Astrocyte of the spinal cord (primary cell): ENCODE measurements at regions not wholly inside any gene's neighbourhood (a gene's known extent, or its start where the extent isn't known, plus 50 kb on each side); places are given as distances from the start of the nearest gene placed in this dataset.

ENCODE experiments used
- DNase-seq: peaks from one replicate; pipeline ENCODE4 v3.0.0; 2011; ENCODE audit warnings: low read depth, low spot score
- H3K4me3 ChIP-seq: 2 replicates; pipeline ENCODE4 v1.5.1; 2011; ENCODE audit warnings: low read depth, mild to moderate bottlenecking, low read length, moderate library complexity
- CTCF ChIP-seq: IDR thresholded peaks from 2 replicates; pipeline ENCODE4 v1.5.1; 2012; ENCODE audit warnings: low read depth, mild to moderate bottlenecking, low read length, inconsistent platforms
- in situ Hi-C: cut with HindIII; loops from 2 replicates; pipeline ENCODE4 v1.10.0; 2017; ENCODE audit warnings: low sequenced_read_pairs

GRCh38 chr7:140269004-140269638, 92.3 kb upstream of the KDM7A start:
- in situ Hi-C loops = no loop called here
- H3K4me3 ChIP-seq = no peak overlapping the region
- DNase-seq = no peak
- TF ChIP-seq CTCF = no peak

- H3K4me3 ChIP-seq = no peak overlapping the region
- in situ Hi-C loops = no loop called here
- DNase-seq = no peak
- no peak for TF ChIP-seq CTCF
Observed at GRCh38 chr7:140267381-140268226, 90.8 kb upstream of the KDM7A start.

- no peak for TF ChIP-seq CTCF
- in situ Hi-C loops = no loop called here
Observed at GRCh38 chr7:140263277-140263676, 86.5 kb upstream of the KDM7A start.

GRCh38 chr7:140262242-140262903, 85.6 kb upstream of the KDM7A start:
- no peak for DNase-seq
- in situ Hi-C loops = no loop called here
- no peak for TF ChIP-seq CTCF
- H3K4me3 ChIP-seq = no peak overlapping the region

More at GRCh38 chr7:140263277-140263676, 86.5 kb upstream of the KDM7A start:
- no peak overlapping the region for H3K4me3 ChIP-seq
- no peak for DNase-seq

GRCh38 chr7:140261522-140261921, 84.7 kb upstream of the KDM7A start:
- in situ Hi-C loops = no loop called here
- no peak overlapping the region for H3K4me3 ChIP-seq
- DNase-seq = no peak
- TF ChIP-seq CTCF = no peak

GRCh38 chr7:140261105-140261486, 84.3 kb upstream of the KDM7A start:
- no peak for TF ChIP-seq CTCF
- DNase-seq = no peak
- no peak overlapping the region for H3K4me3 ChIP-seq
- in situ Hi-C loops = no loop called here
